HepG2 (cell line): ENCODE measurements at regions not wholly inside any gene's neighbourhood (a gene's known extent, or its start where the extent isn't known, plus 50 kb on each side); places are given as distances from the start of the nearest gene placed in this dataset.
A peak's percentile ranks its signal among the peaks of the same experiment; 100 is the strongest.

Experiments
- ATAC-seq: fragments of 200-7000 bp; cut with Tn5 transposase; 3 replicates; pipeline ENCODE4 v1.9.1; 2020; ENCODE audit warnings: mild to moderate bottlenecking, moderate library complexity
- BruUV-seq: library from RNA; stranded (reverse); fragments of 400-500 nt; replicated peaks from 2 replicates; lab custom pipeline; 2021; lab: Mats Ljungman, UMichigan
- CTCF ChIA-PET: fragments of 300-600 bp; formaldehyde crosslinking; extraction: SDS; loops from one replicate; lab custom pipeline; 2021; ENCODE audit warnings: low total read pairs, inconsistent platforms, low intra/inter-chr PET ratio; lab: Yijun Ruan, JAX
- POLR2A ChIA-PET: fragments of 350-600 bp; sonication (Branson Sonifier 250); formaldehyde crosslinking; loops from one replicate; lab custom pipeline; 2020; ENCODE audit warnings: antibody characterized with exemption, inconsistent platforms; lab: Yijun Ruan, JAX
- DNase-seq: peaks from one replicate; pipeline ENCODE4 v3.0.0-alpha.2; 2015; ENCODE audit warnings: low spot score
- FAIRE-seq: peaks from 3 replicates; lab custom pipeline; 2011; peaks lifted over from hg19 to GRCh38; lab: Jason Lieb, UNC
- H2AFZ ChIP-seq: one replicate; pipeline ENCODE4 v1.6.1; 2011; ENCODE audit warnings: low read length, inconsistent platforms
- H3K27ac ChIP-seq: fragments of 300-600 bp; 3 replicates; pipeline ENCODE4 v1.8.0; 2011; ENCODE audit warnings: mixed run types, mild to moderate bottlenecking, mixed read lengths, low read length, inconsistent platforms; ENCODE audit not compliant: insufficient read depth; ENCODE audit errors: extremely low read length
- H3K27me3 ChIP-seq, 2 experiments: fragments of 200-600 bp in 1 of 2; 2 replicates in 1 of 2; 3 replicates in 1 of 2; pipeline versions ENCODE4 v1.6.0 to v1.8.0; 2011; ENCODE audit warnings: low read length in 2 of 2, mild to moderate bottlenecking in 2 of 2, moderate library complexity in 2 of 2, inconsistent platforms in 1 of 2; ENCODE audit not compliant: insufficient read depth in 2 of 2, control insufficient read depth in 1 of 2
- H3K36me3 ChIP-seq, 2 experiments: fragments of 200-600 bp in 1 of 2; replicated peaks in 1 of 2; 2 replicates in 1 of 2; 3 replicates in 1 of 2; pipeline versions ENCODE4 v1.5.1 to v1.8.0; 2011; ENCODE audit warnings: low read length in 2 of 2, inconsistent platforms in 1 of 2; ENCODE audit not compliant: insufficient read depth in 2 of 2, control insufficient read depth in 1 of 2
- H3K4me1 ChIP-seq: 2 replicates; pipeline ENCODE4 v1.5.1; 2012; ENCODE audit warnings: low read length, inconsistent platforms; ENCODE audit not compliant: insufficient read depth
- H3K4me2 ChIP-seq: 2 replicates; pipeline ENCODE4 v1.6.0; 2011; ENCODE audit warnings: low read depth, low read length, inconsistent platforms
- H3K4me3 ChIP-seq, 3 experiments: fragments of 200-600 bp in 1 of 3; sonication (generic), shearing (Covaris generic) in 1 of 3; replicated peaks in 1 of 3; 2 replicates each; pipeline ENCODE4 v1.5.1; 2011 to 2016; ENCODE audit warnings: low read length in 3 of 3, inconsistent platforms in 2 of 3, low read depth in 2 of 3, mild to moderate bottlenecking in 2 of 3, control low read depth in 1 of 3, mixed read lengths in 1 of 3; ENCODE audit not compliant: insufficient read depth in 1 of 3
- H3K79me2 ChIP-seq: one replicate; pipeline ENCODE4 v1.6.1; 2011; ENCODE audit warnings: low read length, inconsistent platforms; ENCODE audit not compliant: insufficient read depth
- H3K9ac ChIP-seq: 2 replicates; pipeline ENCODE4 v1.6.0; 2011; ENCODE audit warnings: mild to moderate bottlenecking, low read depth, low read length, inconsistent platforms; ENCODE audit not compliant: insufficient read depth
- H3K9me3 ChIP-seq: 2 replicates; pipeline ENCODE4 v1.5.1; 2012; ENCODE audit warnings: mild to moderate bottlenecking, low read length
- H4K20me1 ChIP-seq: 2 replicates; pipeline ENCODE4 v1.6.0; 2011; ENCODE audit warnings: inconsistent platforms, mild to moderate bottlenecking, low read length, moderate library complexity; ENCODE audit not compliant: insufficient read depth
- MAFF ChIP-seq: IDR thresholded peaks from 2 replicates; pipeline ENCODE4 v1.6.1; 2011; ENCODE audit warnings: low read depth, low read length, improper control_type of control experiment
- MAFK ChIP-seq, 2 experiments: IDR thresholded peaks in 1 of 2; conservative IDR thresholded peaks in 1 of 2; 2 replicates each; pipeline ENCODE4 v1.6.1; 2011; ENCODE audit warnings: improper control_type of control experiment in 2 of 2, low read length in 2 of 2
- ZMYM3 ChIP-seq: sonication (generic); formaldehyde crosslinking; IDR thresholded peaks from 2 replicates; pipeline ENCODE4 v1.5.1; 2020; ENCODE audit warnings: mild to moderate bottlenecking, missing genetic modification reagents
- ZNF282 ChIP-seq: fragments of 450-650 bp; IDR thresholded peaks from 2 replicates; pipeline ENCODE4 v1.6.1; 2018; ENCODE audit not compliant: partially characterized antibody
- WGBS: methylation state at CpG from one replicate; pipeline ENCODE4 v1.1.6; 2017; ENCODE audit warnings: low lambda C conversion rate; 5-methylcytosine and 5-hydroxymethylcytosine counted together
- in situ Hi-C: cut with HindIII; loops from 2 replicates; pipeline ENCODE4 v1.10.0; 2017; ENCODE audit warnings: low pct_unique_long_range_greater_than_20kb; ENCODE audit not compliant: extremely low pct_ligation_motif_present
- intact Hi-C: fragments of 100-400 bp; cut with micrococcal nuclease; formaldehyde crosslinking; loops from one replicate; pipeline ENCODE4 v1.10.0; 2022; ENCODE audit not compliant: unreplicated experiment

GRCh38 chr3:147189016-147189415, 217.3 kb downstream of the ZIC4 start:
- in situ Hi-C loops: no loop called here
- Histone ChIP-seq H3K27me3 (no peaks in the 10 kb centered on the region), H3K4me1 (peaks cover 43% of the 10 kb centered on the region), H2AFZ (no peak overlapping the region), H3K9ac (no peak overlapping the region), H3K79me2 (no peaks in the 10 kb centered on the region)
- ATAC-seq: no peak
- POLR2A ChIA-PET: no interaction called here
- intact Hi-C loops: no loop called here
- 80% methylated on average over 3 of the region's 3 CpGs for WGBS
- DNase-seq: no peak
- no peak for TF ChIP-seq ZNF282
- TF ChIP-seq, all 625 proteins: peak for 0
- Histone ChIP-seq H4K20me1 (no peaks in the 10 kb centered on the region), H3K9me3 (no peaks in the 10 kb centered on the region), H3K4me3 (no peak overlapping the region), H3K36me3 (no peaks in the 10 kb centered on the region), H3K27ac (no peak overlapping the region), H3K4me2 (no peak overlapping the region)
- CTCF ChIA-PET: no interaction called here
- FAIRE-seq: no peak
- BruUV-seq: no TSS peak

GRCh38 chr3:147187687-147188086, 218.7 kb downstream of the ZIC4 start:
- peak; percentile 68 to 72 for TF ChIP-seq MAFK (conservative IDR thresholded peaks at IDR 0.05 in 1 of 2, IDR thresholded peaks at IDR 0.05 in 1 of 2; ENCODE audit: low read length in 2 of 2)
- TF ChIP-seq ZMYM3 (CRISPR knock-in tag): no peak
- TF ChIP-seq MAFF: peak; percentile 65; the same call in 1 of the 2 replicates
- TF ChIP-seq, all 625 proteins: peak for 2
- DNase-seq (no peak), FAIRE-seq (no peak), ATAC-seq (no peak)
- H2AFZ ChIP-seq: no peak overlapping the region
- no peak overlapping the region for H3K27ac ChIP-seq
- no peaks in the 10 kb centered on the region for H3K27me3 ChIP-seq
- no peaks in the 10 kb centered on the region for H4K20me1 ChIP-seq
- H3K4me1 ChIP-seq: peaks cover 56% of the 10 kb centered on the region
- POLR2A ChIA-PET: no interaction called here
- no peak overlapping the region for H3K9ac ChIP-seq
- no peak overlapping the region for H3K4me2 ChIP-seq
- intact Hi-C loops: no loop called here
- CTCF ChIA-PET: no interaction called here
- BruUV-seq: no TSS peak
- H3K36me3 ChIP-seq: no peaks in the 10 kb centered on the region
- in situ Hi-C loops: no loop called here
- H3K79me2 ChIP-seq: no peaks in the 10 kb centered on the region
- H3K4me3 ChIP-seq: no peak overlapping the region
- 93% methylated on average over 3 of the region's 3 CpGs for whole genome bisulfite sequencing
- H3K9me3 ChIP-seq: no peaks in the 10 kb centered on the region
